Amniotic stem cell (primary cell): ENCODE measurements at regions not wholly inside any gene's neighbourhood (a gene's known extent, or its start where the extent isn't known, plus 50 kb on each side); places are given as distances from the start of the nearest gene placed in this dataset.

Experiments used
- DNase-seq: peaks from one replicate; lab custom pipeline; 2025; lab: John Stamatoyannopoulos, UW

- DNase-seq, result no peak
Observed at GRCh38 chr1:221071777-221072176, 192.5 kb downstream of the HLX start.

- DNase-seq, result no peak
Observed at GRCh38 chr1:221072214-221072613, 193.0 kb downstream of the HLX start.

GRCh38 chr1:221074332-221074731 is 195.1 kb downstream of the HLX start:
- DNase-seq, result no peak

- no peak for DNase-seq
Observed at GRCh38 chr1:221075911-221076310, 196.7 kb downstream of the HLX start.

GRCh38 chr1:221076391-221076811 is 197.2 kb downstream of the HLX start:
- DNase-seq, result no peak

- no peak for DNase-seq
Observed at GRCh38 chr1:221078260-221078965, 199.2 kb downstream of the HLX start.

- no peak for DNase-seq
Observed at GRCh38 chr1:221083902-221084301, 204.7 kb downstream of the HLX start.

GRCh38 chr1:221084681-221085080 is 205.4 kb downstream of the HLX start:
- no peak for DNase-seq

- no peak for DNase-seq
Observed at GRCh38 chr1:221085701-221086375, 206.6 kb downstream of the HLX start.

GRCh38 chr1:221087919-221088318 is 208.7 kb downstream of the HLX start:
- no peak for DNase-seq

GRCh38 chr1:221089273-221089672 is 210.0 kb downstream of the HLX start:
- DNase-seq, result no peak

GRCh38 chr1:221089803-221090202 is 210.6 kb downstream of the HLX start:
- no peak for DNase-seq

GRCh38 chr1:221093903-221094791 is 214.9 kb downstream of the HLX start:
- no peak for DNase-seq

GRCh38 chr1:221097479-221098281 is 218.4 kb downstream of the HLX start:
- DNase-seq, result no peak

- no peak for DNase-seq
Observed at GRCh38 chr1:221098471-221099405, 219.5 kb downstream of the HLX start.

GRCh38 chr1:221099747-221100595 is 220.7 kb downstream of the HLX start:
- DNase-seq, result no peak

GRCh38 chr1:221100611-221101010 is 221.4 kb downstream of the HLX start:
- DNase-seq, result peak; percentile 32

- DNase-seq, result no peak
Observed at GRCh38 chr1:221101807-221102605, 222.8 kb downstream of the HLX start.

- DNase-seq, result no peak
Observed at GRCh38 chr1:221104596-221104995, 225.4 kb downstream of the HLX start.
